CD14-positive monocyte (primary cell): ENCODE measurements at regions not wholly inside any gene's neighbourhood (a gene's known extent, or its start where the extent isn't known, plus 50 kb on each side); places are given as distances from the start of the nearest gene placed in this dataset.

Experiments used
- DNase-seq, 3 donors: peaks; one replicate each; pipeline ENCODE4 v3.0.0-alpha.2; 2011 to 2022
- H2AFZ ChIP-seq: 2 replicates; pipeline ENCODE4 v1.6.0; 2012; ENCODE audit warnings: mild to moderate bottlenecking, low read depth, low read length, inconsistent platforms; ENCODE audit not compliant: insufficient read depth, poor library complexity, severe bottlenecking
- H3K27ac ChIP-seq, 2 donors: 1 replicate in 1 of 2; 2 replicates in 1 of 2; pipeline ENCODE4 v1.5.1; 2012 to 2013; ENCODE audit warnings: low read length in 2 of 2, control low read depth in 1 of 2, inconsistent platforms in 1 of 2, low read depth in 1 of 2, mild to moderate bottlenecking in 1 of 2
- H3K27me3 ChIP-seq, 2 donors: one replicate each; pipeline versions ENCODE4 v1.6.0 to v1.6.1; 2011 to 2013; ENCODE audit warnings: low read length in 2 of 2; ENCODE audit not compliant: control insufficient read depth in 2 of 2, insufficient read depth in 2 of 2
- H3K36me3 ChIP-seq, 2 donors: replicated peaks in 1 of 2; 1 replicate in 1 of 2; 2 replicates in 1 of 2; pipeline versions ENCODE4 v1.5.1 to v1.6.1; 2012 to 2013; ENCODE audit warnings: low read length in 2 of 2, control low read depth in 1 of 2, inconsistent platforms in 1 of 2, mild to moderate bottlenecking in 1 of 2; ENCODE audit not compliant: insufficient read depth in 2 of 2, control insufficient read depth in 1 of 2
- H3K4me1 ChIP-seq, 2 donors: 1 replicate in 1 of 2; 2 replicates in 1 of 2; pipeline versions ENCODE4 v1.5.1 to v1.6.1; 2012 to 2013; ENCODE audit warnings: low read length in 2 of 2, control low read depth in 1 of 2, inconsistent platforms in 1 of 2, mild to moderate bottlenecking in 1 of 2, moderate library complexity in 1 of 2; ENCODE audit not compliant: insufficient read depth in 2 of 2, control insufficient read depth in 1 of 2
- H3K4me2 ChIP-seq: replicated peaks from 2 replicates; pipeline ENCODE3; 2012; ENCODE audit warnings: low read length, moderate library complexity, mild to moderate bottlenecking; ENCODE audit not compliant: poor library complexity, severe bottlenecking; ENCODE audit errors: extremely low read depth
- H3K4me3 ChIP-seq, 3 experiments: fragments of 200-600 bp in 1 of 3; sonication (generic) in 1 of 3; replicated peaks in 1 of 3; 1 replicate in 2 of 3; 2 replicates in 1 of 3; pipeline ENCODE4 v1.5.1; 2011 to 2013; ENCODE audit warnings: low read length in 3 of 3, mild to moderate bottlenecking in 3 of 3, control low read depth in 2 of 3, low read depth in 2 of 3, inconsistent platforms in 1 of 3, moderate library complexity in 1 of 3
- H3K79me2 ChIP-seq: 2 replicates; pipeline ENCODE4 v1.6.0; 2012; ENCODE audit warnings: mild to moderate bottlenecking, control low read depth, inconsistent platforms, low read length, moderate library complexity; ENCODE audit not compliant: insufficient read depth
- H3K9ac ChIP-seq: 2 replicates; pipeline ENCODE4 v1.6.0; 2017; ENCODE audit warnings: low read length, mild to moderate bottlenecking; ENCODE audit not compliant: insufficient read depth, poor library complexity, severe bottlenecking
- H3K9me3 ChIP-seq, 2 donors: replicated peaks in 1 of 2; 1 replicate in 1 of 2; 2 replicates in 1 of 2; pipeline versions ENCODE4 v1.5.1 to v1.6.1; 2012 to 2013; ENCODE audit warnings: low read length in 2 of 2, control low read depth in 1 of 2; ENCODE audit not compliant: control insufficient read depth in 1 of 2, insufficient read depth in 1 of 2
- H4K20me1 ChIP-seq: 2 replicates; pipeline ENCODE4 v1.6.0; 2012; ENCODE audit warnings: mild to moderate bottlenecking, low read length, control low read depth, moderate library complexity; ENCODE audit not compliant: insufficient read depth
- H3K27ac Mint-ChIP-seq, 7 donors: one replicate each; pipeline ENCODE4 v1.8.0; 2020; ENCODE audit warnings: mild to moderate bottlenecking in 7 of 7, mixed read lengths in 7 of 7, moderate library complexity in 6 of 7, inconsistent platforms in 2 of 7
- H3K27me3 Mint-ChIP-seq, 3 donors: one replicate each; pipeline ENCODE4 v1.8.0; 2021 to 2022; ENCODE audit warnings: low read depth in 3 of 3, mild to moderate bottlenecking in 3 of 3, mixed read lengths in 3 of 3, moderate library complexity in 3 of 3, inconsistent platforms in 1 of 3
- H3K36me3 Mint-ChIP-seq, 2 donors: one replicate each; pipeline ENCODE4 v1.8.0; 2020; ENCODE audit warnings: mixed read lengths in 2 of 2, inconsistent platforms in 1 of 2, mild to moderate bottlenecking in 1 of 2
- H3K4me1 Mint-ChIP-seq: one replicate; pipeline ENCODE4 v1.8.0; 2020; ENCODE audit warnings: mild to moderate bottlenecking, mixed read lengths
- H3K4me3 Mint-ChIP-seq, 2 donors: one replicate each; pipeline ENCODE4 v1.8.0; 2020; ENCODE audit warnings: mild to moderate bottlenecking in 2 of 2, mixed read lengths in 2 of 2, moderate library complexity in 1 of 2
- H3K9me3 Mint-ChIP-seq, 7 donors: one replicate each; pipeline ENCODE4 v1.8.0; 2020 to 2022; ENCODE audit warnings: mixed read lengths in 7 of 7, mild to moderate bottlenecking in 6 of 7, moderate library complexity in 6 of 7, inconsistent platforms in 2 of 7
- WGBS: methylation state at CpG from one replicate; pipeline ENCODE4 v1.1.5; 2013; ENCODE audit warnings: missing lambda C conversion rate; ENCODE audit not compliant: insufficient coverage; 5-methylcytosine and 5-hydroxymethylcytosine counted together
- intact Hi-C, 2 donors: fragments of 100-400 bp; cut with micrococcal nuclease; formaldehyde crosslinking; loops; one replicate each; pipeline versions ENCODE4 v1.15.0 to v1.15.1; 2023
- TF ChIP-seq, protein P1 (sequence below): fragments of 200-600 bp; IDR thresholded peaks from one replicate; pipeline ENCODE4 v1.8.0; 2022; ENCODE audit warnings: antibody characterized with exemption, mild to moderate bottlenecking

DNA sequence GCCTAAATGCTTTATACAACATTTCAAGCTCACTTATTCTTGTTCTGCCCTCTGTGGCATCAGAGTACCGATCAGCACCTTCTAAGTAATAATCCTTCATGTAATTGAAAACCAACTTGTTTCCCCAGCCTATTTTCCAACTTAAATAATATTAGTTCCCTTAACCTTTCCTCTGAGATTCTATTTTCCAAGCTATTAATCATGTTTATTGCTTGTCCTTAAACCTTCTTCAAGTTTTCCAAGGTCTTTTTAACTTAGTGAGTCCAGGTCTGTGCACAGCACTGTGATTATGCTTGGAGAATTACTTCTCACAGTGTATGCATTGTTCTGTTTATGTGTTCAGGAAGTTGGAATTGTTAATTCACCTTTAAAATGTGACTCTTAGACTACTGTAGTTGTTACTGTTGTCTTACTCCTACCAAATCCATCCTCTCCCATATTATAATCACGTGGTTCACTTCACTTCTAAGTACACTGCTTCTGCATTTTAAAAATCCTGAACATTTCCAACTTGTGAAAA lies 1039.3 kb upstream of the FOXG1 start:
- H3K4me3 Mint-ChIP-seq: no peak overlapping the region
- no peaks in the 10 kb centered on the region for H3K4me1 Mint-ChIP-seq
- Histone ChIP-seq H3K79me2 (no peaks in the 10 kb centered on the region), H3K36me3 (no peaks in the 10 kb centered on the region), H4K20me1 (no peaks in the 10 kb centered on the region), H2AFZ (no peak overlapping the region), H3K9me3 (no peaks in the 10 kb centered on the region), H3K4me3 (no peak overlapping the region), H3K4me2 (no peak overlapping the region), H3K9ac (no peak overlapping the region), H3K27me3 (no peaks in the 10 kb centered on the region), H3K4me1 (no peaks in the 10 kb centered on the region), H3K27ac (no peak overlapping the region)
- intact Hi-C loops: no loop called here
- TF ChIP-seq, protein P1, sequence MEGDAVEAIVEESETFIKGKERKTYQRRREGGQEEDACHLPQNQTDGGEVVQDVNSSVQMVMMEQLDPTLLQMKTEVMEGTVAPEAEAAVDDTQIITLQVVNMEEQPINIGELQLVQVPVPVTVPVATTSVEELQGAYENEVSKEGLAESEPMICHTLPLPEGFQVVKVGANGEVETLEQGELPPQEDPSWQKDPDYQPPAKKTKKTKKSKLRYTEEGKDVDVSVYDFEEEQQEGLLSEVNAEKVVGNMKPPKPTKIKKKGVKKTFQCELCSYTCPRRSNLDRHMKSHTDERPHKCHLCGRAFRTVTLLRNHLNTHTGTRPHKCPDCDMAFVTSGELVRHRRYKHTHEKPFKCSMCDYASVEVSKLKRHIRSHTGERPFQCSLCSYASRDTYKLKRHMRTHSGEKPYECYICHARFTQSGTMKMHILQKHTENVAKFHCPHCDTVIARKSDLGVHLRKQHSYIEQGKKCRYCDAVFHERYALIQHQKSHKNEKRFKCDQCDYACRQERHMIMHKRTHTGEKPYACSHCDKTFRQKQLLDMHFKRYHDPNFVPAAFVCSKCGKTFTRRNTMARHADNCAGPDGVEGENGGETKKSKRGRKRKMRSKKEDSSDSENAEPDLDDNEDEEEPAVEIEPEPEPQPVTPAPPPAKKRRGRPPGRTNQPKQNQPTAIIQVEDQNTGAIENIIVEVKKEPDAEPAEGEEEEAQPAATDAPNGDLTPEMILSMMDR: no peak
- no CpG with 5 or more reads among the region's 2 CpGs for WGBS
- no peaks in the 10 kb centered on the region for H3K36me3 Mint-ChIP-seq
- no peak overlapping the region for H3K27ac Mint-ChIP-seq
- no peaks in the 10 kb centered on the region for H3K27me3 Mint-ChIP-seq
- DNase-seq: no peak
- no peaks in the 10 kb centered on the region for H3K9me3 Mint-ChIP-seq

DNA sequence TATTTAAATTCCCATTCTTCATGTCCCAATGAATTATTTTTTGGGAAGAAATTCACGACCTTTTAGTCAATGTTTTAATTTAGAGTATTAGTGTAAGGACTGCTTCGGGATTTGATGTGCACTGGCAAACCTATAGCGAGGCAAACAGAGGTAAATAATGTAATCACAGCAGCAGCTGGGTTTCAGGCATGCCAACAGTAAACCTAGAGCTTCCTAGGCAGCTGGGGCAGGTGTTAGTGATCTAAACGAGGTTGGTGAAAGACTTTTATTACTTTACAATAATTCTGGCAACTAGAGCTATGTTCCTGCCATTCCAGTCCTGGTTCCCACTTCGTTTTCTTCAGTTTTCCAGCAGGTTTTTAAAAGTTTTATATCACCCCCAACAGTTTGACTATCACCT lies 1036.4 kb upstream of the FOXG1 start:
- H3K4me2 ChIP-seq: no peak overlapping the region
- H3K4me1 Mint-ChIP-seq: no peaks in the 10 kb centered on the region
- H3K4me3 ChIP-seq: no peak overlapping the region
- DNase-seq: no peak
- no peaks in the 10 kb centered on the region for H3K36me3 Mint-ChIP-seq
- no peak overlapping the region for H3K4me3 Mint-ChIP-seq
- no peaks in the 10 kb centered on the region for H3K36me3 ChIP-seq
- no peak overlapping the region for H3K27ac ChIP-seq
- H3K27ac Mint-ChIP-seq: no peak overlapping the region
- H2AFZ ChIP-seq: no peak overlapping the region
- no peaks in the 10 kb centered on the region for H3K9me3 ChIP-seq
- no peaks in the 10 kb centered on the region for H4K20me1 ChIP-seq
- no CpG with 5 or more reads among the region's 5 CpGs for WGBS
- no peaks in the 10 kb centered on the region for H3K79me2 ChIP-seq
- intact Hi-C loops: no loop called here
- H3K27me3 Mint-ChIP-seq: no peaks in the 10 kb centered on the region
- H3K9ac ChIP-seq: no peak overlapping the region
- H3K27me3 ChIP-seq: no peaks in the 10 kb centered on the region
- TF ChIP-seq, protein P1: no peak
- no peaks in the 10 kb centered on the region for H3K9me3 Mint-ChIP-seq
- H3K4me1 ChIP-seq: no peaks in the 10 kb centered on the region
